ENCODE measurements at regions not wholly inside any gene's neighbourhood (a gene's known extent, or its start where the extent isn't known, plus 50 kb on each side); places are given as distances from the start of the nearest gene placed in this dataset.

DNA sequence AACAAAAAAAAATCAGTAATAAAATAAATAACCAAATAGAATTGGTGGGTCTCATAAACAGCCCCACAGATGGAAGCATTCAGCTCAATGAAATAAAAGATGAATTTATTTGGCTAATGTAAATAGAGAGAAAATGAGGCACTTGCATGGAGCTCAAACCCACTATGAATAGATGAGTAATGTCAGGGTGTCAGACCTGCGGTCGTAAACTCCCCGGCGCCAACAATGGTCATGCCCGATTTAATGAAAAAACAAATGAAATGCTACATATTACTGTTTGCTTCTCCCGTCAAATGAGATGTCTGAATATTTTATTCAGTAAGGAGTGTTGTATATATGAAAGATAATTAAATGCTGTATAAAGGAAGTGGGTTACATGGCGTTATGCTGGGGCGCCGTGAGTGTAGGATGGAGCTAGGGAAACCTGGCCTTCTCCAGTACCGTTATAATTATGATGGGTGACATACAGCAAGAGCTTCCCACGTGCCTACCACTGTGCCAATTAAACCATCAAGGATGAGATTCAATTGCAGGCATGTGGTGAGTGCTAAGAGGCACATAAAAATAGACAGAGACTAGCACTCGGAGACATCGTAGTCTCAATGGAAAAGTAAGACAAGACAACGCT is 648.1 kb downstream of the BCL11B start:
- no peak for DNase-seq (ENCODE audit: low read depth)

GRCh38 chr14:98633380-98633779 is 638.6 kb downstream of the BCL11B start:
- no peak for DNase-seq (ENCODE audit: low read depth)

GRCh38 chr14:98634043-98634820 is 637.8 kb downstream of the BCL11B start:
- DNase-seq (ENCODE audit: low read depth) = no peak

DNA sequence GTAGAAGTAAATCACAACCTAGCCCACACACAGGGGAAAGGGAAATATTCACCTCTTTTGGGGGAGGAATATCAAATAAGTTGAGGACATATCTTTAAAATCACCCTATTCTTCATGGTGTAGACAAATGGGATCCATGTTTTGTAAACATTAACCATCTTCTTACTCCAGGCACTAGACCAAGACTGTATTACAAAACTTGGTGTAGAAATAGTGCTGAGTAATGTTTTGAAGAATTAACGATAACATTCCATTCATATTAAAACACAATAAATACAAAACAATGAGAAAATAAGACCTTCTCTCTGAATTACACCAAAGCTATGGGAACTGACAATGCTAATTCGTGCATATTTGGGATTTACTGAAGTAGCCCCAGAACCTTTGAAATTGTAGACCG is 633.6 kb downstream of the BCL11B start:
- no peak for DNase-seq (ENCODE audit: low read depth)

DNA sequence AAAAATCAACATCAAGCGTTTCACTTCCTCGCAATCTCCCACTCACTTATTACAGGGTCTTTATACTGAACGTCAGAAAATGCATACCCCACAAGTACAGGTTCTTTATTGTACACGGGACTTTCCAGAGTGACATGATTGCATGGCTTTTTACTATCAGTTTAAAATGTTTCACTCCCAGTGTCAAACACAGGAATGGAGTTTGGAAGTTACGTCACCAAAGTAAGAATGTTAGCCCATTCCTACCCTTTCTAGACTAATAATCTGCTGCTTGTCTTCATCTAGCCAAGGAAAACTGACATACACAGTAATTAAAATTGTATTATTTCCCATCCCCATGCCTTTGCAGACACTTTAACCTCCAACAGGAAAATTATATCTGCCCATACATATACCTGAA is 624.2 kb downstream of the BCL11B start:
- DNase-seq (ENCODE audit: low read depth) = no peak

GRCh38 chr14:98651037-98651436 is 621.0 kb downstream of the BCL11B start:
- DNase-seq (ENCODE audit: low read depth) = no peak

- DNase-seq (ENCODE audit: low read depth) = no peak
Observed at GRCh38 chr14:98665007-98665406, 607.0 kb downstream of the BCL11B start.

- DNase-seq (ENCODE audit: low read depth) = no peak
Observed at GRCh38 chr14:98666545-98666944, 605.5 kb downstream of the BCL11B start.

DNA sequence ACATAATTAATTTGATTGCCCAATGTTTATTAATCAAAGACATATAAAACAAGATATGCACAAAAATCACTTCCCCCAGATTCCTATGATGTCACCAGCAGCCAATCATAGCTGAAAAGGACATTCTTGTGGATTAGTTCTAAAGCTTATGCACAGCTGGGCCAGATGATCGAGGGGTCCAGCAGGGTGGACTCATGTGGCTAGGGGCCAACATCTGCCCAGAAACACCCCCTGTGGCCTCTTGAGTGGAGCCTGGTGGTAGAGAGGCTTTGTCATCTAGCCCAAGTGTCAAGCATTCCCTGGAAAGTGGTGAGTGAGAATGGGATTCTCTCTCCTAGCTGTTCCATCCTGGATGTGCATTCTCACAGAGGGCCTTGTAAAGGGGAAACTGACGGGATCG is 590.0 kb downstream of the BCL11B start:
- no peak for DNase-seq (ENCODE audit: low read depth)

DNA sequence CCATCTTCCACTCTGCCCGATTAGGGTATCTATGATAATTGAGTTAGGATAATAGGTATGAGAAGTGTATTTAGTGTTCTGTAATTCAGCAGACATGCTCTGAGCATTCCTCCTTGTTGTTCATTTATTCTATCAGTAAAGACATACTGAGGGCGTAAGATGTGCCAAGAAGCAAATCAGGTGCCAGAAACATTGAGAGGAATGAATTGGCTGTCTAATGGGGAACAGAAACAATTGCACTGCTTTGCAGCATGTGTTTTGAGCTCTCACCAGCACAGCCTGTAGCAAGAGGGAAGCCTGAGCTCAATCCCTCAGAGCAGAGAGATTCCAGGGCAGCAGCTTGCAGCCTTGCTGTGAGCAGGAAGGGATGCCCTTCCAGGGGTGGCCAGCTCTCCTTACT is 589.3 kb downstream of the BCL11B start:
- no peak for DNase-seq (ENCODE audit: low read depth)

- DNase-seq (ENCODE audit: low read depth) = no peak
Observed at GRCh38 chr14:98684468-98684867, 587.5 kb downstream of the BCL11B start.

DNA sequence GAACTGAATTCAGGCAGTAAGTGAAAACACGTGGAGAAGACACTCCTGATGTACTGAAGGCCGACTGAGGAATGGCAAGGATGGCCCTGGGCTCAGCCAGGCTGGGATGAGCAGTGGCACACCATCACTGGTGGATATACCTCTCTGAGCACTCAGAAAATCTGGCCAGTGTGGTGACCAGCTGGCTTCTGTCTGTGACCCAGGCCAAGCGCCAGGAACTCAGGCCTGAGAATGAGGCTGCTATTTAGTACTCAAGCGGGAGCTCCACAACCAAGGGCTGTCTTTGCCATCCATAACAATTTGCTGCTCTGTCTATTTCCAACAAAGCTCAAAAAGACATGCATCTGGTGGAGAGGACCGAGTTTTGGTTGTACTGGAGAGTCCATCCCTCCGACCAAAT is 586.3 kb downstream of the BCL11B start:
- no peak for DNase-seq (ENCODE audit: low read depth)

DNA sequence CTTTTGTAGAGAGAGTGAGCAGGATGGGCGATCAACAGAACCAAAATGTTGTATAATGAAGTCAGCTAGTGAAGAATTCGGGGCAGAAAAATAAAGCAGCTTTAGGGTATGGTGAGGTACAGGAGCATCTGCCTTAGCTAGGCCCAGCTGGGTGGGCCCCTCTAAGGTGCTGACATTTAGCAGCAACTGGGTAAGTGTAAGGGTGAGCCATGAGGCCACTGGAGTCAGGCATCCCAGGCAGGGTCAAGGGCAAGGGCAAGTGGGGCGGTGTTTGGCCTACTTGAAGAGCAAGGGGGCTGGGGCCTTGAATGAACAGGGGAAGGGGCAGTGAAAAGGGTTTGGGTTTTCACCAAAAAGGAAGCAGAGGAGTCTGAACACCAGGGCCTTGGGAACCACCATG is 583.6 kb downstream of the BCL11B start:
- no peak for DNase-seq (ENCODE audit: low read depth)

GRCh38 chr14:98689951-98690350 is 582.0 kb downstream of the BCL11B start:
- DNase-seq (ENCODE audit: low read depth) = no peak

GRCh38 chr14:98692832-98693231 is 579.2 kb downstream of the BCL11B start:
- DNase-seq (ENCODE audit: low read depth) = no peak

GRCh38 chr14:98694541-98694940 is 577.5 kb downstream of the BCL11B start:
- DNase-seq (ENCODE audit: low read depth) = no peak

GRCh38 chr14:98695809-98696208 is 576.2 kb downstream of the BCL11B start:
- DNase-seq (ENCODE audit: low read depth) = no peak

DNA sequence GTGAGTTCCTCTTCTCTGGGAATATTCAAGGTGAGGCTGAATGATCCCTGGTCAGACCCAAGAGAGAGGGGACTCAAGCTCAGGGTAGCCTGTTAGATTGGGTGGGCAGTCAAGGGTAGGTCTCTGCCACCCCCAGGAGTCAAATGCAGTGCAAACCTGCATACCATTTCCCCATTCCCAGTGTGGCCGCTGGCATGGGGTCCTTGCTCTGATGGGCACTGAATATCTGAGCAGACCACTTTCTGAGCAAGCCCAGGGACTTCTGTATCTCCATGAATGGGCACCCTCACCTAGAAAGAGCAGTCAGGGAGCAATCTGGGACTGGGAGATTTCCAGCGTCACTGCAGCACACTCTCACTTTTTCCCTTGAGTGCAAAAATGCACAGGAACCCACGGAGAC is 573.7 kb downstream of the BCL11B start:
- no peak for DNase-seq (ENCODE audit: low read depth)

- DNase-seq (ENCODE audit: low read depth) = no peak
Observed at GRCh38 chr14:98700748-98701147, 571.2 kb downstream of the BCL11B start.

- DNase-seq (ENCODE audit: low read depth) = no peak
Observed at GRCh38 chr14:98701377-98701776, 570.6 kb downstream of the BCL11B start.

GRCh38 chr14:98704441-98704840 is 567.6 kb downstream of the BCL11B start:
- no peak for DNase-seq (ENCODE audit: low read depth)

GRCh38 chr14:98705871-98706300 is 566.1 kb downstream of the BCL11B start:
- DNase-seq (ENCODE audit: low read depth) = no peak

DNA sequence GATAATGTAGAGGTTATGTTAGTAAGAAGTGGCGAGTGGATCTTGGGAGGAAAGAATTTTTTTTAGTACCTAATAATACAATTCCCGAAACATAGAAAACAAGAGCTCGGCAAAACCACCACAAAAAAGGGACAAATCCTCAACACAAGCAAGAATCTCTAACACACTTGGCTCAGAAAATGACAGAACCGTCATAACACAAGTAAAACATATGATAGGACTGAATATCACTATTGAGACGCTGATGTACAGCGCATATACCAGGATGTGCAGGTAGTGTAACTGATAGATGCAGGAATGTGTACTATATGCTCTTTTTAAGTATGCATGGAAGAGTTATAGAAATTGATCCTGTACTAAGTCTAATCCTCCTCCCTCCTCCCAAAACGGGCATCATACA is 564.5 kb downstream of the BCL11B start:
- no peak for DNase-seq (ENCODE audit: low read depth)

GRCh38 chr14:98708555-98708954 is 563.4 kb downstream of the BCL11B start:
- DNase-seq (ENCODE audit: low read depth) = no peak
